ENCODE measurements at regions not wholly inside any gene's neighbourhood (a gene's known extent, or its start where the extent isn't known, plus 50 kb on each side); places are given as distances from the start of the nearest gene placed in this dataset.

DNA sequence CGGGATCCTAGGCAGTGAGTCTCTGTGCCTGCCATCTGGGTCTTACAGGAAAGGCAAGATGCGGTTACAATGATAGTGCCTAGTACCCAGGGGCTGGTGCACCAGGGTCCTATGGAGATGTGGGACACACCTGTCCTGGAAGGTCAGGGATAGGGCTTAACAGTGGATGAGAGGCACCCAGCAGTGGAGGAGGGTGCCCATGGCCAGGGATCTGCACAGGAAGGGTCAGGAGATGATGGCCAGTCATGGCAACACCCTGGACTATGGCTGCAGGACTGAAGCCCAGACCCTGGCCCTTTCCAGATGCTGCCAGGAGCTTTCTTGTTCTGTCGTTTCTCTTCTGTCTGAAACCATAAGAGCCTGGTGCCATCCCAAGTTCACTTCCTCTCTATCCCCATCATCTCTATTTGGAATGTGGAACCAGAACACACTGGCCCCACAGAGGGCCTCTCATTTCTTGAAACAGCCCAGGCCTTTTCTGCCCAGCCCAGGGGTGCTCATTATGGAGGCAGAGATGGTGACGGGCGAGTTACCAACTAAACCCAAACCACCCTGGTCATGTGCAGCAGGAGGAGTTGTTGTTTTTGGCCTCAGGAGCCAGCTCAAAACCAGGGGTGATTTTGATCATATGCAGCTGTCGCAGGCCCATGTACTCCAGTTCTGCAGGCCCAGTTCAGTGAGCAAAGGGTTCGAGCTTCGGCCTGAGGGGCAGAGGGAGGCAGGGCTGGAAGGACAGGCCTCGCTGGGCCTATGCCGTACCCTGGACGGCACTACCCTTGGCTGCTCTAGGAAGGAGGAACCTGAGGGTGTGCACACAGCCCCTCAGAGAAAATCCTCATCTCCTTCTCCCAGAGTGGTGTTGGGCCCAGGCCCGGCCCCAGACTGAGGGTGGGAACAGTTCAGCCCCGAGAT is 52.6 kb upstream of the GDF10 start:
- Histone ChIP-seq H3K4me3 (replicated peaks in 1 of 4; ENCODE audit: control extremely low read depth in 1 of 4, insufficient read depth in 1 of 4, low read depth in 3 of 4, low read length in 4 of 4) (no peak overlapping the region), H3K27ac (ENCODE audit: insufficient read depth, low read length) (no peak overlapping the region)

DNA sequence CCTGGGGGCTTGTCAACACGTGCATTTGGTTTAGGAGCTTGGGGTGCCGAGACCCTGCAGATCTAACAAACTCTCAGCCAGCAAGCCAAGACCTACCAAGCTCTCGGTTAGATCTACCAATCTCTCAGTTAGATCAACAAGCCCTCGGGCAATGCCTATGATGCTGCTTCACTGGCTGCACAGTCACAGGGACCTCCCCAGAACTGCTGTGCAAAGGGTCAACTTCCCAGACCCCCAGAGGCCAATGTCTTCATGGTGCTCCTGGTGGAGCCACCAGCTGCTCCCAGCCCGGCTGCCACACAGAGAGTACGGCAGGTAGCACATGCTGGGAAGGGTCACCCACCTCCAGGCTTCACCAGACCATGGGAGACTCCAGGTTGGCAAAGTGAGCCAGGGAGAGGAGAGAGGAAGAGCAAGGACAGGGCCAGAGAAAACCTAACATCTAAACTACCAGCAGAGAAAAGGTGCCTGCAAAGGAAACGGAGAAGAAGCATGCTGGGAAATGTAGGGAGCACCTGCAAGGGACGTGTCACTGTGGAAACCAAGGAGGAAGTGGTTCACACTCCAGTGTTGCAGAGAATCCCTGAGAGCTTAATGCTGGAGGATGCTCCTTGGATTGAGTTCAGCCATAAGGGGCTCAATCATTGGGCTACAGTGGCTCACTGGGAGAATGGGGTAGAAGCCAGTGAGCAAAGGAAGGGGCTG is 51.5 kb upstream of the GDF10 start:
- no peak overlapping the region for H2AFZ ChIP-seq (ENCODE audit: low read length)
- no peak overlapping the region for H3K4me2 ChIP-seq (ENCODE audit: extremely low read depth, insufficient read depth, low read length)
- H3K9me3 ChIP-seq (ENCODE audit: control insufficient read depth, insufficient read depth, low read depth, low read length) = no peaks in the 10 kb centered on the region
- DNase-seq (ENCODE audit: low read depth in 2 of 2) = no peak
- H3K79me2 ChIP-seq (ENCODE audit: control insufficient read depth, insufficient read depth, low read length) = no peaks in the 10 kb centered on the region
- TF ChIP-seq EZH2 (IDR thresholded peaks at IDR 0.05; ENCODE audit: low read length, missing control alignments) = no peak
- TF ChIP-seq, protein P1, sequence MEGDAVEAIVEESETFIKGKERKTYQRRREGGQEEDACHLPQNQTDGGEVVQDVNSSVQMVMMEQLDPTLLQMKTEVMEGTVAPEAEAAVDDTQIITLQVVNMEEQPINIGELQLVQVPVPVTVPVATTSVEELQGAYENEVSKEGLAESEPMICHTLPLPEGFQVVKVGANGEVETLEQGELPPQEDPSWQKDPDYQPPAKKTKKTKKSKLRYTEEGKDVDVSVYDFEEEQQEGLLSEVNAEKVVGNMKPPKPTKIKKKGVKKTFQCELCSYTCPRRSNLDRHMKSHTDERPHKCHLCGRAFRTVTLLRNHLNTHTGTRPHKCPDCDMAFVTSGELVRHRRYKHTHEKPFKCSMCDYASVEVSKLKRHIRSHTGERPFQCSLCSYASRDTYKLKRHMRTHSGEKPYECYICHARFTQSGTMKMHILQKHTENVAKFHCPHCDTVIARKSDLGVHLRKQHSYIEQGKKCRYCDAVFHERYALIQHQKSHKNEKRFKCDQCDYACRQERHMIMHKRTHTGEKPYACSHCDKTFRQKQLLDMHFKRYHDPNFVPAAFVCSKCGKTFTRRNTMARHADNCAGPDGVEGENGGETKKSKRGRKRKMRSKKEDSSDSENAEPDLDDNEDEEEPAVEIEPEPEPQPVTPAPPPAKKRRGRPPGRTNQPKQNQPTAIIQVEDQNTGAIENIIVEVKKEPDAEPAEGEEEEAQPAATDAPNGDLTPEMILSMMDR (conservative IDR thresholded peaks at IDR 0.05 in 1 of 2, IDR thresholded peaks at IDR 0.05 in 1 of 2; ENCODE audit: low read depth in 1 of 2, low read length in 2 of 2) = no peak
- no peaks in the 10 kb centered on the region for H3K36me3 ChIP-seq (ENCODE audit: control insufficient read depth, insufficient read depth, low read length)
- no peak overlapping the region for H3K4me3 ChIP-seq (replicated peaks in 1 of 4; ENCODE audit: control extremely low read depth in 1 of 4, insufficient read depth in 1 of 4, low read depth in 3 of 4, low read length in 4 of 4)
- H3K27ac ChIP-seq (ENCODE audit: insufficient read depth, low read length) = no peak overlapping the region
- no peak overlapping the region for H3K9ac ChIP-seq (ENCODE audit: insufficient read depth, low read length)
- H3K27me3 ChIP-seq (ENCODE audit: control insufficient read depth, insufficient read depth, low read length) = peaks cover 12% of the 10 kb centered on the region
- no peaks in the 10 kb centered on the region for H4K20me1 ChIP-seq (ENCODE audit: control insufficient read depth, extremely low read depth, insufficient read depth, low read length)
- H3K4me1 ChIP-seq (ENCODE audit: control insufficient read depth, extremely low read depth, insufficient read depth, low read length) = peaks cover 6% of the 10 kb centered on the region

More for the DNA sequence above, 52.6 kb upstream of the GDF10 start:
- no peak overlapping the region for H3K4me2 ChIP-seq (ENCODE audit: extremely low read depth, insufficient read depth, low read length)
- no peak for TF ChIP-seq EZH2 (IDR thresholded peaks at IDR 0.05; ENCODE audit: low read length, missing control alignments)
- TF ChIP-seq, protein P1 (conservative IDR thresholded peaks at IDR 0.05 in 1 of 2, IDR thresholded peaks at IDR 0.05 in 1 of 2; ENCODE audit: low read depth in 1 of 2, low read length in 2 of 2) = no peak
- H2AFZ ChIP-seq (ENCODE audit: low read length) = no peak overlapping the region
- no peak overlapping the region for H3K9ac ChIP-seq (ENCODE audit: insufficient read depth, low read length)
- no peaks in the 10 kb centered on the region for H4K20me1 ChIP-seq (ENCODE audit: control insufficient read depth, extremely low read depth, insufficient read depth, low read length)
- no peaks in the 10 kb centered on the region for H3K4me1 ChIP-seq (ENCODE audit: control insufficient read depth, extremely low read depth, insufficient read depth, low read length)
- no peaks in the 10 kb centered on the region for H3K9me3 ChIP-seq (ENCODE audit: control insufficient read depth, insufficient read depth, low read depth, low read length)
- no peaks in the 10 kb centered on the region for H3K79me2 ChIP-seq (ENCODE audit: control insufficient read depth, insufficient read depth, low read length)
- DNase-seq (ENCODE audit: low read depth in 2 of 2) = peak in 1 of 2 donors; percentile 62
- peaks cover 11% of the 10 kb centered on the region for H3K27me3 ChIP-seq (ENCODE audit: control insufficient read depth, insufficient read depth, low read length)
- H3K36me3 ChIP-seq (ENCODE audit: control insufficient read depth, insufficient read depth, low read length) = no peaks in the 10 kb centered on the region

GRCh38 chr10:47249881-47250280 is 50.1 kb upstream of the GDF10 start:
- no peaks in the 10 kb centered on the region for H3K79me2 ChIP-seq (ENCODE audit: control insufficient read depth, insufficient read depth, low read length)
- no peaks in the 10 kb centered on the region for H4K20me1 ChIP-seq (ENCODE audit: control insufficient read depth, extremely low read depth, insufficient read depth, low read length)
- peaks cover 8% of the 10 kb centered on the region for H3K4me1 ChIP-seq (ENCODE audit: control insufficient read depth, extremely low read depth, insufficient read depth, low read length)
- H3K9ac ChIP-seq (ENCODE audit: insufficient read depth, low read length) = no peak overlapping the region
- H3K4me3 ChIP-seq (replicated peaks in 1 of 4; ENCODE audit: control extremely low read depth in 1 of 4, insufficient read depth in 1 of 4, low read depth in 3 of 4, low read length in 4 of 4) = no peak overlapping the region
- no peak overlapping the region for H3K27ac ChIP-seq (ENCODE audit: insufficient read depth, low read length)
- H3K4me2 ChIP-seq (ENCODE audit: extremely low read depth, insufficient read depth, low read length) = no peak overlapping the region
- H3K27me3 ChIP-seq (ENCODE audit: control insufficient read depth, insufficient read depth, low read length) = peaks cover 12% of the 10 kb centered on the region
- no peak for DNase-seq (ENCODE audit: low read depth in 2 of 2)
- H3K9me3 ChIP-seq (ENCODE audit: control insufficient read depth, insufficient read depth, low read depth, low read length) = no peaks in the 10 kb centered on the region
- H2AFZ ChIP-seq (ENCODE audit: low read length) = no peak overlapping the region
- no peaks in the 10 kb centered on the region for H3K36me3 ChIP-seq (ENCODE audit: control insufficient read depth, insufficient read depth, low read length)
- no peak for TF ChIP-seq EZH2 (IDR thresholded peaks at IDR 0.05; ENCODE audit: low read length, missing control alignments)
- TF ChIP-seq, protein P1 (conservative IDR thresholded peaks at IDR 0.05 in 1 of 2, IDR thresholded peaks at IDR 0.05 in 1 of 2; ENCODE audit: low read depth in 1 of 2, low read length in 2 of 2) = no peak

Data from fibroblast of lung (primary cell).